HEK293T (cell line): ENCODE measurements at regions not wholly inside any gene's neighbourhood (a gene's known extent, or its start where the extent isn't known, plus 50 kb on each side); places are given as distances from the start of the nearest gene placed in this dataset.

Source experiments
- CTCF ChIA-PET: fragments of 350-600 bp; formaldehyde crosslinking; extraction: SDS; loops from one replicate; lab custom pipeline; 2021; ENCODE audit warnings: antibody characterized with exemption, inconsistent platforms; lab: Yijun Ruan, JAX
- POLR2A ChIA-PET: fragments of 350-600 bp; formaldehyde crosslinking; extraction: SDS; loops from one replicate; lab custom pipeline; 2020; ENCODE audit warnings: antibody characterized with exemption, inconsistent platforms; lab: Yijun Ruan, JAX
- DNase-seq: peaks from one replicate; pipeline ENCODE4 v3.0.0; 2012; ENCODE audit warnings: mixed read lengths; ENCODE audit errors: extremely low spot score
- ARNT ChIP-seq: fragments of 450-650 bp; IDR thresholded peaks from 2 replicates; pipeline ENCODE4 v1.6.1; 2017; ENCODE audit warnings: mild to moderate bottlenecking
- BHLHE40 ChIP-seq: fragments of 450-650 bp; IDR thresholded peaks from 2 replicates; pipeline ENCODE4 v1.6.1; 2016; ENCODE audit warnings: mild to moderate bottlenecking, moderate library complexity, borderline replicate concordance
- CTBP1 ChIP-seq: fragments of 450-650 bp; IDR thresholded peaks from 2 replicates; pipeline ENCODE4 v1.6.1; 2016; ENCODE audit warnings: borderline replicate concordance
- ELF4 ChIP-seq: fragments of 450-650 bp; IDR thresholded peaks from 2 replicates; pipeline ENCODE4 v1.6.1; 2017; ENCODE audit warnings: antibody characterized with exemption
- FOXA1 ChIP-seq: fragments of 450-650 bp; IDR thresholded peaks from 2 replicates; pipeline ENCODE4 v1.6.1; 2016; ENCODE audit warnings: mild to moderate bottlenecking
- FOXK2 ChIP-seq: fragments of 450-650 bp; IDR thresholded peaks from 2 replicates; pipeline ENCODE4 v1.6.1; 2016; ENCODE audit warnings: mild to moderate bottlenecking
- FOXM1 ChIP-seq: fragments of 450-650 bp; IDR thresholded peaks from 2 replicates; pipeline ENCODE4 v1.6.1; 2017; ENCODE audit warnings: mild to moderate bottlenecking, borderline replicate concordance
- HDGF ChIP-seq: fragments of 450-650 bp; IDR thresholded peaks from 2 replicates; pipeline ENCODE4 v1.6.1; 2017; ENCODE audit warnings: antibody characterized with exemption, borderline replicate concordance
- L3MBTL2 ChIP-seq: fragments of 450-650 bp; conservative IDR thresholded peaks from 2 replicates; pipeline ENCODE4 v1.6.1; 2016; ENCODE audit warnings: mild to moderate bottlenecking
- LEF1 ChIP-seq: fragments of 450-650 bp; IDR thresholded peaks from 2 replicates; pipeline ENCODE4 v1.6.1; 2017; ENCODE audit warnings: mild to moderate bottlenecking, borderline replicate concordance
- NFRKB ChIP-seq: fragments of 450-650 bp; IDR thresholded peaks from 2 replicates; pipeline ENCODE4 v1.6.1; 2016; ENCODE audit warnings: mild to moderate bottlenecking, moderate library complexity
- SP1 ChIP-seq: fragments of 450-650 bp; IDR thresholded peaks from 2 replicates; pipeline ENCODE4 v1.6.1; 2017
- SUZ12 ChIP-seq: fragments of 450-650 bp; IDR thresholded peaks from 2 replicates; pipeline ENCODE4 v1.6.1; 2016; ENCODE audit warnings: mild to moderate bottlenecking
- TARDBP ChIP-seq: fragments of 450-650 bp; IDR thresholded peaks from 2 replicates; pipeline ENCODE4 v1.6.1; 2016
- ZNF384 ChIP-seq: fragments of 450-650 bp; IDR thresholded peaks from 2 replicates; pipeline ENCODE4 v1.6.1; 2016
- TF ChIP-seq, protein P1 (sequence below): fragments of 450-650 bp; IDR thresholded peaks from 2 replicates; pipeline ENCODE4 v1.6.1; 2016

DNA sequence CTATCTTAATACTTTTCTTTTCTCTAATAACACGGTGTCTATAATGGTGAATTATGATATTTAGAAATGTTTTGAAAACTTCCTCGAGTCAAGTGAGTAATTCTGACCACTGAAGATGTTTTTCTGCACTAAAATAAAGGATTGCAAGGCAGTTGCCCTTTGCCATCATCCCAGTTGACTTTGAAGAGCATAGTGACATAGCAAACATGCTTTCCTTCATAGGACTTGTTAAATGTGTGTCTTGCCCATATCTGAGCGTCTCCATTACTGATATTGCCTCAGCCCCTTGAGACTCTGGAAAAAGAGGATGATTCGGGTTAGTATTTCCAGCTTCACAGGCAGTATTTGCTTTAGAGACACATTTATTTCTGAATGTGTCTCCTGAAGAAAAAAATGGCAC lies 125.2 kb upstream of the MCHR2 start:
- CTCF ChIA-PET, result no interaction called here
- no peak for DNase-seq
- POLR2A ChIA-PET, result no interaction called here
- TF ChIP-seq NFRKB (no peak), HDGF (no peak), FOXK2 (no peak), FOXM1 (no peak), ELF4 (no peak), SUZ12 (no peak), ZNF384 (no peak)

DNA sequence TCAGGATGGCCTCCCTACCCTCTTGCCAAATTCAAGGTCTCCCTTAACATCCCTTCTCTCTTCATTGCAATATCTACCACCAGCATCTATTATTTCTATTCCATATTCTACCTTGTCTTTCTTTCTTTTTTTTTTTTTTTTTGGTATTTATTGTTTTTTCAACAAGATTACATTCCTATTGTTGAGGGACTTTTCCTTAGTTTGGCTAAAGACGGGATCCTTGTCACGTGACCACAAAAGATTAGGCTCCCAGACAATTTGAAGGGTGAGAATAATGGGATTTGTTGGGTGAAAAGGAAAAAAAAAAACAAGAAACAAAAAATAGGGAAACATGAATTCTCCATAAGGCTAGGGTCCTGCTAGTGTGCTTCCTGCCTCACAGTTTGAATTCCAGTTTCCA lies 124.3 kb upstream of the MCHR2 start:
- ChIA-PET CTCF (no interaction called here), POLR2A (no interaction called here)
- DNase-seq, result no peak
- no peak for TF ChIP-seq HDGF
- TF ChIP-seq ELF4, result no peak
- TF ChIP-seq FOXK2, result no peak
- no peak for TF ChIP-seq ZNF384
- TF ChIP-seq BHLHE40, result no peak
- TF ChIP-seq FOXM1, result no peak
- no peak for TF ChIP-seq TARDBP
- no peak for TF ChIP-seq LEF1
- TF ChIP-seq, protein P1, sequence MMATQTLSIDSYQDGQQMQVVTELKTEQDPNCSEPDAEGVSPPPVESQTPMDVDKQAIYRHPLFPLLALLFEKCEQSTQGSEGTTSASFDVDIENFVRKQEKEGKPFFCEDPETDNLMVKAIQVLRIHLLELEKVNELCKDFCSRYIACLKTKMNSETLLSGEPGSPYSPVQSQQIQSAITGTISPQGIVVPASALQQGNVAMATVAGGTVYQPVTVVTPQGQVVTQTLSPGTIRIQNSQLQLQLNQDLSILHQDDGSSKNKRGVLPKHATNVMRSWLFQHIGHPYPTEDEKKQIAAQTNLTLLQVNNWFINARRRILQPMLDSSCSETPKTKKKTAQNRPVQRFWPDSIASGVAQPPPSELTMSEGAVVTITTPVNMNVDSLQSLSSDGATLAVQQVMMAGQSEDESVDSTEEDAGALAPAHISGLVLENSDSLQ, result no peak
- no peak for TF ChIP-seq SUZ12
- TF ChIP-seq CTBP1, result no peak

DNA sequence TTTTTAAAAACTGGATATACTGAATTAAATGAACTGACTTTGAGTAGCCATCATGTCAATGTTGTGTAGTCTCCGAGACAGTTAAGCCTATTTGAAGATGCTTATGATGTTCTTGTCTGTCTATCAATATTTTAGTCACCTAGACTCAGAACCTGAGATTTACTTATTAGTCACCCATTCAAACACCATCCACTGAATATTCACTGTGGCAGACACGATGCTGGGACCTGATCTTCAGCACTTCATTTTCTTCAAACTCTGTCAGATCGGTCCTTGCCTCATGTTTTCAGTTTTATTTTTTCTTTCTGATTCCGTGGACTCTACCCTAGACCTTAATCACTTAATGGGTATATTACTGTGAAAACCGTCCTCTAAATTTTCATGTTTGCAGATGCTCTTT lies 123.7 kb upstream of the MCHR2 start:
- ChIA-PET CTCF (interaction anchor here (0.9 to 3.2 kb wide), 7 partner anchors 250 to 602 kb away, joined by 3 to 15 read pairs (median 4); no protein-coding TSS in a partner anchor), POLR2A (no interaction called here)
- TF ChIP-seq SUZ12 (no peak), L3MBTL2 (no peak), HDGF (no peak), ZNF384 (no peak), ARNT (no peak), TARDBP (no peak), LEF1 (no peak), FOXM1 (no peak), SP1 (no peak), FOXA1 (no peak), ELF4 (no peak), BHLHE40 (no peak), NFRKB (no peak), FOXK2 (no peak), CTBP1 (no peak)
- TF ChIP-seq, protein P1, result no peak
- DNase-seq, result no peak

DNA sequence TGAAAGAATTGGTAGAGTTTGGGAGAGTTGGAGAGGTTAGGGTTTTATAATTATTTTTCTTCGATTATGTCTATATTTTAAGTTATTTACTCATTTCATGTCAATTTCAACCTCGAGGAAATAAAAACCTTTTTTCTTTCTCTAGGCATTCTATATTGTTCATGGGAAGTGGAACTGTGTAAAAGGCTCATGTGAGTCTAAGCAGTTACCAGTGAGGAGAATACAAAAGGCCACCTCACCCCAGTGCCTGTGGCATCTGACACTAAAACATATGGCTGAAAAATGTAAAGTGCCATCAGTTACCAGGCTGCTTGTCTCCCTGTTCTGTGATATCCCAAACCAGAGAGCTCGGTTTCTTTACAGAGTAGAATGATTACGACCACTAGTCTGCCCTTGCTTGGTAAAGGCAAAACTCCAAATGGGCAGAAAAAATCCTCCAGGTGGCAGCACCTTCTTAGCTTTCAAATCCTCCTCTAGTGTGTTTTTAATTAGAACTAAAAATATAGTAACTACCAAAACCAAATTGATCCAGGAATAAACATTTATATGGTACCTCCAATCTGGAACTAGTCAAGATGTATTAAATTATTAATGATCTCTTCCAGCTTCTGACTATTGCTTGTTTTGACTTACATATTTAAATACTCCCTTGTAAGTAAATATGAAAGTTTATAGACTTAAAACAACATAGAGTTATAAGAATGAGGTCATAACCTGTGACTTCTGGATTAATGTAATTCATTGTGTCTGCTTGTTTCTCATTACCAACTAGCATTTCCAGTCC lies 122.6 kb upstream of the MCHR2 start:
- peak; percentile 52 for DNase-seq
- ChIA-PET POLR2A (no interaction called here), CTCF (interaction anchor here (0.6 to 3.2 kb wide), 15 partner anchors 10 to 997 kb away, joined by 3 to 15 read pairs (median 4); no protein-coding TSS in a partner anchor)
- TF ChIP-seq TARDBP (no peak), SP1 (no peak), BHLHE40 (no peak), SUZ12 (no peak), FOXM1 (no peak), ZNF384 (no peak), HDGF (no peak), ARNT (no peak)

DNA sequence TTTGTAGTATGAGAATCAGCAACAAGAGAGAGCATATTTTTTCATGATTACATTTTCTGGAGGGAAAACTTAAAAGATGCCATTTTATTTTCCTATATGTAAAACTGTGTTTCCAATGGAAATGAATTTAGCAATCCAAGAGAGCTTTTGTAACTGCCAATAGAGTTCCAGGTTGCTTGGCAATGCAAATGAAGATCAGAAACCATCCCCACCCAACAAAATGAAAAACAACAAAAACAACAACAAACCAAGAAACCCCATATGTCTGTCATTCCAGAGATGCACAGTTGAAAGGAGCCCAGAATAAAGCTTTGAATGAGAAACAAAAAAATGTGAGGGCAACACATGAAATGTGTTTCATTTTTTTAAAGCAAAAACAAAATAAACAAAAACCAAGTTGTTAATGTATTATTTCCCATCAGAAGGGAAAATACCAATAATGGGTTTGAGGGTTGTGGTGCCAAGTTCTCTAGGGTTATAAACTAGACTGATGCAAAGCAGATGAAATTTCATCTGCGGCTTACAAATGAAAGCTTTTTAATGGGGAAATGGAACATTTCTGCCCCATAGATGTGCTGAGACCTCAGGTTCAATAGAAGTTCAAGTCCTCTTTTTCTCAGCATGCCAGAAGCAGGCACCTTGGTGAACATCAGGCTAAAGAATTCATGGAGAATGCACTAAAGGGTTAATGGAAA lies 121.5 kb upstream of the MCHR2 start:
- POLR2A ChIA-PET, result no interaction called here
- DNase-seq, result no peak
- TF ChIP-seq BHLHE40 (no peak), TARDBP (no peak), ZNF384 (no peak), FOXM1 (no peak), L3MBTL2 (no peak), FOXK2 (no peak), CTBP1 (no peak), FOXA1 (no peak), HDGF (no peak), ELF4 (no peak), ARNT (no peak), LEF1 (no peak), SUZ12 (no peak), SP1 (no peak)
- CTCF ChIA-PET, result interaction anchor here (0.9 to 3.2 kb wide), 2 partner anchors 345 to 548 kb away, joined by 4 to 15 read pairs; no protein-coding TSS in a partner anchor

DNA sequence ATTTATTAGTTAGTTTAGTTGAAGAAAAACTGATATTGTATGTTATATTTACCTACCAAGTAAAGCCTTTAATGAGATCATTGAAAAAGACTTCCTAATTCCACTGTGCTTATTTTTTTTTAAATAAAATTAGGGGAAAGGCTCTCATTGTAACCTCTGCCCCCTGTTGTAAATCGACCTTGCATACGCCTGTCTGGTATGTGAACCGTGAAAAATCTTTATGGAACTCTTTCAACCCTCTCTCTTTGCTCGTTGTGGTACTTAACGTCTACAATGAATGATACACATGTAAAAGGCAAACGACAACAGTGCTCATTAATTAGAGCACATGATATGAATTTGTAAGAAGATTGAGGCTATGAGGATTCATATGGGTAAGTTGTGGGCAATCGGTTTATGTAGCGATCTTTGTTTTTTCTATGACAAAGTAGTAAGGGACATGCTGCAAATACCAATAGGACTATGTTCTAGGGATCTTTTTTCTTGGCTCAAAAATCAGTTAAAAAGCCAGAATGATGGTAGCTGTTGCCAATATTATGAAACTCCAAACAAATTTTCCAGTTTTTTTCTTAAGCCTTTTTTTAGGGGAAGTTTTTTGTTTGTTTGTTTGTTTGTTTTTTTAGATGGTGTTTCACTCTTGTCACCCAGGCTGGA lies 119.0 kb upstream of the MCHR2 start:
- no peak for TF ChIP-seq LEF1
- TF ChIP-seq HDGF, result no peak
- TF ChIP-seq FOXK2, result no peak
- TF ChIP-seq TARDBP, result no peak
- TF ChIP-seq BHLHE40, result no peak
- TF ChIP-seq, protein P1, result peak; percentile 57
- no peak for DNase-seq
- POLR2A ChIA-PET, result no interaction called here
- CTCF ChIA-PET, result no interaction called here
